ENCODE measurements at regions not wholly inside any gene's neighbourhood (a gene's known extent, or its start where the extent isn't known, plus 50 kb on each side); places are given as distances from the start of the nearest gene placed in this dataset.

GRCh38 chr20:11311659-11312224 lies 606.0 kb upstream of the BTBD3 start:
- TF ChIP-seq GPBP1L1 (CRISPR knock-in tag; IDR thresholded peaks at IDR 0.05) = no peak
- TF ChIP-seq YY1 (IDR thresholded peaks at IDR 0.05; ENCODE audit: insufficient read depth, insufficient replicate concordance, low read depth, low read length) = no peak
- TF ChIP-seq JUN (CRISPR knock-in tag; IDR thresholded peaks at IDR 0.05) = no peak
- no peak for TF ChIP-seq POLR2A (IDR thresholded peaks at IDR 0.05; ENCODE audit: insufficient read depth in 1 of 2, low read depth in 2 of 2, low read length in 2 of 2)
- TF ChIP-seq EED (CRISPR knock-in tag; IDR thresholded peaks at IDR 0.05) = no peak
- no peak for TF ChIP-seq ZNF30 (CRISPR knock-in tag; IDR thresholded peaks at IDR 0.05)
- no peak for TF ChIP-seq CBX5 (CRISPR knock-in tag; IDR thresholded peaks at IDR 0.05; ENCODE audit: borderline replicate concordance)
- TF ChIP-seq HNF1A (IDR thresholded peaks at IDR 0.05; ENCODE audit: low read depth) = no peak
- TF ChIP-seq HNF1A (CRISPR knock-in tag; IDR thresholded peaks at IDR 0.05; ENCODE audit: borderline replicate concordance) = no peak
- TF ChIP-seq ZBTB26 (CRISPR knock-in tag; IDR thresholded peaks at IDR 0.05; ENCODE audit: borderline replicate concordance) = no peak
